ENCODE measurements at regions not wholly inside any gene's neighbourhood (a gene's known extent, or its start where the extent isn't known, plus 50 kb on each side); places are given as distances from the start of the nearest gene placed in this dataset.

DNA sequence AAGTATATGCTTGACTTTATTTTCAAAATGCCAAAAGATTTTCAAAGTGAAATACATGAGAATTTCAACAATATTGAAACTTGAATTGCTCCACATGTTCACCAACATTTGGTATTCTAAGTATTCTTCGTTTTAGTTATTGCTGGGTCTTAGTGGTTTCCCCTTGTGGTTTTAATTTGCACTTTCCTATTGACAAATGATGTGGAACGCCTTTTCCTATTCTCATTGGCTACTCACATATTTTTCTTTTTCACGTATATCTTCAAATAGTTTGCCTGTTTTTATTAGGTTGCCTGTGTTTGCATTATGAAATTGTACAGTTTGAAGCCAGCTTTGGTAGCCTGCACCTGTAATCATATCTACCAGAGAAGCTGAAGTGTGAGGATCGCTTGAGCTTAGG lies 405.7 kb upstream of the IRX2 start:
- Histone ChIP-seq H2AFZ (ENCODE audit: insufficient read depth, low read depth, low read length, poor library complexity, severe bottlenecking) (no peak overlapping the region), H3K27me3 (replicated peaks in 1 of 4; ENCODE audit: control extremely low read depth in 1 of 4, control insufficient read depth in 3 of 4, insufficient read depth in 4 of 4, low read length in 3 of 4) (no peaks in the 10 kb centered on the region), H3K4me1 (ENCODE audit: control insufficient read depth in 2 of 2, insufficient read depth in 2 of 2, low read length in 2 of 2) (no peaks in the 10 kb centered on the region), H3K9me3 (ENCODE audit: control extremely low read depth in 1 of 3, control insufficient read depth in 2 of 3, insufficient read depth in 1 of 3, low read length in 2 of 3) (peaks cover 0 to 11% (median 0%) of the 10 kb centered on the region in 3 donors), H3K79me2 (ENCODE audit: control insufficient read depth, insufficient read depth, low read length) (no peaks in the 10 kb centered on the region), H4K20me1 (ENCODE audit: control insufficient read depth, insufficient read depth, low read length, poor library complexity, severe bottlenecking) (no peaks in the 10 kb centered on the region), H3K9ac (ENCODE audit: low read length) (no peak overlapping the region), H3K27ac (ENCODE audit: low read length in 2 of 2) (no peak overlapping the region), H3K4me3 (ENCODE audit: control extremely low read depth in 1 of 5, extremely low read depth in 1 of 5, insufficient read depth in 1 of 5, low read depth in 2 of 5, low read length in 4 of 5) (no peak overlapping the region), H3K4me2 (replicated peaks; ENCODE audit: low read depth, low read length, poor library complexity, severe bottlenecking) (no peak overlapping the region), H3K36me3 (replicated peaks in 1 of 2; ENCODE audit: control extremely low read depth in 1 of 2, control insufficient read depth in 1 of 2, extremely low read depth in 1 of 2, insufficient read depth in 2 of 2, low read length in 1 of 2) (no peaks in the 10 kb centered on the region)
- CTCF ChIA-PET, result no interaction called here
- Mint-ChIP-seq H3K4me3 (no peak overlapping the region), H3K27me3 (no peaks in the 10 kb centered on the region), H3K27ac (no peak overlapping the region), H3K4me1 (no peaks in the 10 kb centered on the region), H3K9me3 (ENCODE audit: insufficient read depth) (peaks cover 8% of the 10 kb centered on the region)
- TF ChIP-seq, protein P1, sequence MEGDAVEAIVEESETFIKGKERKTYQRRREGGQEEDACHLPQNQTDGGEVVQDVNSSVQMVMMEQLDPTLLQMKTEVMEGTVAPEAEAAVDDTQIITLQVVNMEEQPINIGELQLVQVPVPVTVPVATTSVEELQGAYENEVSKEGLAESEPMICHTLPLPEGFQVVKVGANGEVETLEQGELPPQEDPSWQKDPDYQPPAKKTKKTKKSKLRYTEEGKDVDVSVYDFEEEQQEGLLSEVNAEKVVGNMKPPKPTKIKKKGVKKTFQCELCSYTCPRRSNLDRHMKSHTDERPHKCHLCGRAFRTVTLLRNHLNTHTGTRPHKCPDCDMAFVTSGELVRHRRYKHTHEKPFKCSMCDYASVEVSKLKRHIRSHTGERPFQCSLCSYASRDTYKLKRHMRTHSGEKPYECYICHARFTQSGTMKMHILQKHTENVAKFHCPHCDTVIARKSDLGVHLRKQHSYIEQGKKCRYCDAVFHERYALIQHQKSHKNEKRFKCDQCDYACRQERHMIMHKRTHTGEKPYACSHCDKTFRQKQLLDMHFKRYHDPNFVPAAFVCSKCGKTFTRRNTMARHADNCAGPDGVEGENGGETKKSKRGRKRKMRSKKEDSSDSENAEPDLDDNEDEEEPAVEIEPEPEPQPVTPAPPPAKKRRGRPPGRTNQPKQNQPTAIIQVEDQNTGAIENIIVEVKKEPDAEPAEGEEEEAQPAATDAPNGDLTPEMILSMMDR (IDR thresholded peaks at IDR 0.05), result no peak
- no peak for TF ChIP-seq EZH2 (IDR thresholded peaks at IDR 0.05; ENCODE audit: borderline replicate concordance, insufficient read depth, low read depth, low read length, poor library complexity, severe bottlenecking)
- ATAC-seq (ENCODE audit: low read depth), result no peak
- POLR2A ChIA-PET, result no interaction called here
- intact Hi-C loops (cut with micrococcal nuclease), result no loop called here
- no peak for DNase-seq
- no CpG with 5 or more reads among the region's 4 CpGs for WGBS (ENCODE audit: insufficient coverage)

DNA sequence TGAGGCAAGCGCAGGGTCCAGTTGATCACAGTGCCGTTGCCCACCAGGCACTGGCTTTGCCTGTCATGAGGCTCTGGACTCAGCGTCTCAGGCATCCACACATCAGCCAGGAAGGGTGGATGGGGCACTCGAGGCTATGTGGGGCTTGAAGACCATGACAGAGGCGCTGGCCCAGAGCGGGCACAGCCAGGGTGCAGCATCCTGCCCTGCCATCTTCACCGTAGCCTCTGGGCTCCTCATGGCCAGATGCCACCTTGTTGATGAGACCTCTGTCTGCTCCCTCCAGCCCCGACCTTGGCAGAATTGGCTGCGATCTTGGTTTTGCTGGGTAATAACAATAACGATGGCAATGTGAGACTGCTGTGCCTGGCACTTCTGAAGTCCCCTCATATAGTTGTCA lies 404.2 kb upstream of the IRX2 start:
- Mint-ChIP-seq H3K27ac (no peak overlapping the region), H3K9me3 (ENCODE audit: insufficient read depth) (peaks cover 8% of the 10 kb centered on the region), H3K4me1 (no peaks in the 10 kb centered on the region), H3K4me3 (no peak overlapping the region), H3K27me3 (no peaks in the 10 kb centered on the region)
- ChIA-PET POLR2A (no interaction called here), CTCF (no interaction called here)
- Histone ChIP-seq H3K27me3 (replicated peaks in 1 of 4; ENCODE audit: control extremely low read depth in 1 of 4, control insufficient read depth in 3 of 4, insufficient read depth in 4 of 4, low read length in 3 of 4) (no peaks in the 10 kb centered on the region), H3K4me1 (ENCODE audit: control insufficient read depth in 2 of 2, insufficient read depth in 2 of 2, low read length in 2 of 2) (no peaks in the 10 kb centered on the region), H2AFZ (ENCODE audit: insufficient read depth, low read depth, low read length, poor library complexity, severe bottlenecking) (no peak overlapping the region), H3K9ac (ENCODE audit: low read length) (no peak overlapping the region), H4K20me1 (ENCODE audit: control insufficient read depth, insufficient read depth, low read length, poor library complexity, severe bottlenecking) (no peaks in the 10 kb centered on the region), H3K79me2 (ENCODE audit: control insufficient read depth, insufficient read depth, low read length) (no peaks in the 10 kb centered on the region), H3K27ac (ENCODE audit: low read length in 2 of 2) (no peak overlapping the region), H3K4me2 (replicated peaks; ENCODE audit: low read depth, low read length, poor library complexity, severe bottlenecking) (no peak overlapping the region), H3K9me3 (ENCODE audit: control extremely low read depth in 1 of 3, control insufficient read depth in 2 of 3, insufficient read depth in 1 of 3, low read length in 2 of 3) (peaks cover 0 to 21% (median 0%) of the 10 kb centered on the region in 3 donors), H3K36me3 (replicated peaks in 1 of 2; ENCODE audit: control extremely low read depth in 1 of 2, control insufficient read depth in 1 of 2, extremely low read depth in 1 of 2, insufficient read depth in 2 of 2, low read length in 1 of 2) (no peaks in the 10 kb centered on the region), H3K4me3 (ENCODE audit: control extremely low read depth in 1 of 5, extremely low read depth in 1 of 5, insufficient read depth in 1 of 5, low read depth in 2 of 5, low read length in 4 of 5) (no peak overlapping the region)
- intact Hi-C loops (cut with micrococcal nuclease), result no loop called here
- TF ChIP-seq, protein P1 (IDR thresholded peaks at IDR 0.05), result no peak
- TF ChIP-seq EZH2 (IDR thresholded peaks at IDR 0.05; ENCODE audit: borderline replicate concordance, insufficient read depth, low read depth, low read length, poor library complexity, severe bottlenecking), result no peak
- ATAC-seq (ENCODE audit: low read depth) (no peak), DNase-seq (no peak)
- WGBS (ENCODE audit: insufficient coverage), result 94% methylated on average over 7 of the region's 10 CpGs
